Endothelial cell of hepatic sinusoid (primary cell): ENCODE measurements at regions not wholly inside any gene's neighbourhood (a gene's known extent, or its start where the extent isn't known, plus 50 kb on each side); places are given as distances from the start of the nearest gene placed in this dataset.
"Not testable (repeated sequence)": the region's sequence is repeated elsewhere in the genome, so short reads cannot be mapped to it uniquely, and the experiment has no call there.

Experiments used
- in situ Hi-C: cut with HindIII; loops from 2 replicates; pipeline ENCODE4 v1.10.0; 2017; ENCODE audit warnings: low sequenced_read_pairs

DNA sequence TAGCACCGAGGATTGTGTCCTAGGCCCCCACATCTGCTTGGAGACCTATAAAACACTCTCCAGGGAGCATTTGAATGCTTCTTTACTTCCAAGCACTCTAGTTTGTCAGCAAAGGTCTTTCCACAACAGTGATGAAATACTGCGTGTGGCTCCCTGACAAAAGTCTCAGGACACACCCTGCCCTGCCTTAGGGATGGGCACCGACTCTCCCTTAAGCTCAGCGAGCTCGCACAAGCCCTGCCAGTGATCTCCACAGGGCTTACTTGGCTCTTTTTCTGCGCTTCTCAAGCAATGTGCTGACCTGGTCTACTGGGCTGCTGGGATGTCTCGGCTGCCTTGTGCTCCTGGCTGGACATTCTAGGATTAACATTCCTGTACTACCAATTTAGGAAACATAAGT is 84.3 kb upstream of the MPP7 start:
- in situ Hi-C loops = no loop called here

- in situ Hi-C loops = loop anchor here (5.0 kb wide), 1 partner anchor 139 kb away; no protein-coding TSS in a partner anchor
These were observed 88.4 kb upstream of the MPP7 start for GRCh38 chr10:28391283-28391682.

- in situ Hi-C loops = loop anchor here (5.0 kb wide), 1 partner anchor 142 kb away; no protein-coding TSS in a partner anchor
These were observed 91.2 kb upstream of the MPP7 start for GRCh38 chr10:28393956-28394568.

- in situ Hi-C loops = no loop called here
These were observed 93.5 kb upstream of the MPP7 start for GRCh38 chr10:28396331-28396730.

- in situ Hi-C loops = no loop called here
These were observed 94.4 kb upstream of the MPP7 start for GRCh38 chr10:28397229-28397628.

DNA sequence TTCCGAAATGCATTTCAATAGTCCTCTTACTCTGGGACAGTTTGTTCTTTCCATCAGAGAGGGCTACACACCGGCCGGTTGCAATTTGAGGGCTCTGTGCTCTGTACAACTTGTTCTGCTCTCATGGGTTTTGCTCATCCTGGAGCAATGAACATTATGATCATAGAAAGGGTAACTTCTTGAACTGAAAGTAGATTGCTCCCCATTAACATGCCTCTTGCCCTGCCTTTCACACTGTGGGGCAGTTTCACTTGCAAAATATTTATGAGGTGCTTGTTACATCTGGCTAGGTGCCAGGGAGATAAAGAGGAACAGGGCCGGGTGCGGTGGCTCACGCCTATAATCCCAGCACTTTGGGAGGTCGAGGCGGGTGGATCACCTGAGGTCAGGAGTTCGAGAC is 97.3 kb upstream of the MPP7 start:
- in situ Hi-C loops = no loop called here

GRCh38 chr10:28400681-28401080 is 97.8 kb upstream of the MPP7 start:
- in situ Hi-C loops = no loop called here

DNA sequence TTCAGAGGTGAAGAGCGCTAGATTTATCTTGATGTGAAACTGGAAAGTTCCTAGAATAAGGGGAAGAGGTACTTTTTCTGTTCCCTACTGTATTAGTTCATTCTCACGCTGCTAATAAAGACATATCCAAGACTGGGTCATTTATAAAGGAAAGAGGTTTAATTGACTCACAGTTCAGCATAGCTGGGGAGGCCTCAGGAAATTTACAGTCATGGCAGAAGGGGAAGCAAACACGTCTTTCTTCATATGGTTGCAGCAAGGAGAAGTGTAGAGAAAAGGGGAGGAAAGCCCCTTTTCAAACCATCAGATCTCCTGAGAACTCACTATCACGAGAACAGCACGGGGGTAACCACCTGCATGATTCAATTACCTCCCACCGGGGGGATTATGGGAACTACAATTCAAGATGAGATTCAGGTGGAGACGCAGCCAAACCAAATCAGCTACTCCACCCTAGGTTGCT is 99.8 kb upstream of the MPP7 start:
- in situ Hi-C loops = not testable (repeated sequence)

DNA sequence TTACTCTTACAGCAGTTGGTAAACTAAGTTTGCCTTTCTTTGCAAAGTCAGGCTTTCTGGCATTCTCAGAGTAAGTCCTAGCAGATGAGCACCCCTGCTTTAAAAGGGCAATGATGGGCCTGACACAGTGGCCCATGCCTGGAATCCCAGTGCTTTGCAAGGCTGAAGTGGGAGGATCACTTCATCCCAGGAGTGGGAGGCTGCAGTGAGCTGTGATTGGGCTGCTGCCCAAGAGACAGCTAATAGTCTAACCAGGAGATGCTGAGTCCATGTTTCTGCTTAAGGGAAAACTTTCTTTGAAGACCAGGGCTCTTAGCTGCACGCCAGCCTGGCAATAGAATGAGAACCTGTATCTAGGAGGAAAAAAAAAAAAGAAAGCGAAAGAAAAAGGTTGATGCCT is 100.2 kb upstream of the MPP7 start:
- in situ Hi-C loops = no loop called here

- in situ Hi-C loops = no loop called here
These were observed 105.4 kb upstream of the MPP7 start for GRCh38 chr10:28408237-28408777.

DNA sequence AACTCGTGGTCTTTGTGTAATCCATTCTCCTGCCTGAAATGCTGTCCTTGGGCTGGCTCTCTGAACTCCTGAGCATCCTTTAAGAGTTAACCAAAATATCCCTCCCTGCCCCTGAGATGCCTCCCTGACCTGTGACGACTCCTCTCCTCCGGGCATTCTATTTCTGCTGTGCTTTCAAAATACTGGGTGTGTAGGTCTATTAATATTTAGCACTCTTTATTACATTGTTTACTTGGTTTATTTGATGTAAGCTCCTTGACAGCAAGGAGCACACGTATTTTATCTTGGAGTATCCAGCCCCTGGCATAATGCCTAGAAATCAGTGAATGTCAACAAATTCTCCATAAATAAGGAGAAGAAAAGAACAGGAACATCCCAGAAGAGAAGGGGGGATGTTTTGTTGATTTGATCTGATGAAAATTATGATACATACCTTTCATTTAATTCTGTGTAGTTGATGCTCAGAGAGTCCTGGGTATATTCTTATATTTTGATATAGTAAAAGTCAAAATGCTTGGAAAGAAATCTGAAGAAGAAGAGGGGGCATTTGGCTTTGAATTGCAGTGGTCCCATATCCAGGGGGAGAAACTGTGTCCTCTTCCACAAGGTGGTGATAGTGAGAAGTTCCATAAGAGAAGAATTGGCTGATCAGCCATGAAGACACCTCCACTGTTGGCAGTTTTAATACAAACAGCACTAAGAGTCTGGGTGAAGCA is 107.7 kb upstream of the MPP7 start:
- in situ Hi-C loops = no loop called here

DNA sequence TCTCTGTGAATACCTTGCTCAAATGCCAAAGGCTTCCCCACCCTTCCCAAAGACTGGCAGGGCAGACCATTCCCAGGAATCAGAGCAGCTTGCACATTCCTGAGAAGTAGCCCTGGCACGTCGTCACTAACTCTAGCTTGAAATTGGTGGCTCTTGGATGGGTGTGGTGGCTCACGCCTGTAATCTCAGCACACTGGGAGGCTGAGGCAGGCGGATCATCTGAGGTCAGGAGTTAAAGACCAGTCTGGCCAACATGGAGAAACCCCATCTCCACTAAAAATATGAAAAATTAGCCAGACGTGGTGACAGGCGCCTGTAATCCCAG is 108.2 kb upstream of the MPP7 start:
- in situ Hi-C loops = no loop called here

DNA sequence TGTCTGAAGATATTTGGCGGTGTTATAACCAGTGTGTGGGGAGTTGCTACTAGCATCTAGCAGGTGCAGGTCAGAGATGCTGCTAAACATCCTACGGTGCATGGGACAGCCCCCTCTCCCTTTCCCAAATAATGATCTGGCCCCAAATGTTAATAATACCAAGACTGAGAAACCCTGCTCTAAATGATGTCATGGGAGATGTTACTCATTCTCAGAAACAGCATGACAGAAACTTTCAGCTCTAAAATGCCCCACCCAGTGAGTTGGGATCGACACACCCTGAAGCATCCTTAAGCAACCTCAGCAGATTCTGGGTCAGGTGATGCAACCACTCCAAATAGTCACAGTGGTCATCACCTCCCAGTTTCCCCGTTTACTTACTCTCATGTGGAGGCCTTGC is 108.8 kb upstream of the MPP7 start:
- in situ Hi-C loops = no loop called here

- in situ Hi-C loops = no loop called here
These were observed 114.8 kb upstream of the WAC start for GRCh38 chr10:28418069-28418468.

DNA sequence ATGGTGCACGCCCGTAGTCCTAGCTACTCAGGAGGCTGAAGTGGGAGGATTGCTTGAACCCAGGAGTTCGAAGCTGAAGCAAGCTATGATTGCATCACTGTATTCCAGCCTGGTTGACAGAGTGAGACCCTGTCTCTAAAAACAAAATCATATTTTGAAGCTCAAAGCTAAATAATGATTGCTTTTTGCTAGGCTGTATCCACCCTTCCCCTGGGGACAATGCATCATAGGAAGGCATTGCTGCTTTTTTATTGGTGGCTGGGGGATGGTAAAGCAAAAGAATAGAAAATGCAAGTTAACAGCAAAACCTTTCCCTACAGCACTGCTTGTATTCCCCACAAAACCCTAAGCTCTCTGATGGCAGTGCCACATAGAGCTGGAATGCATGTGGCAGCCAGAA is 107.5 kb upstream of the WAC start:
- in situ Hi-C loops = no loop called here

DNA sequence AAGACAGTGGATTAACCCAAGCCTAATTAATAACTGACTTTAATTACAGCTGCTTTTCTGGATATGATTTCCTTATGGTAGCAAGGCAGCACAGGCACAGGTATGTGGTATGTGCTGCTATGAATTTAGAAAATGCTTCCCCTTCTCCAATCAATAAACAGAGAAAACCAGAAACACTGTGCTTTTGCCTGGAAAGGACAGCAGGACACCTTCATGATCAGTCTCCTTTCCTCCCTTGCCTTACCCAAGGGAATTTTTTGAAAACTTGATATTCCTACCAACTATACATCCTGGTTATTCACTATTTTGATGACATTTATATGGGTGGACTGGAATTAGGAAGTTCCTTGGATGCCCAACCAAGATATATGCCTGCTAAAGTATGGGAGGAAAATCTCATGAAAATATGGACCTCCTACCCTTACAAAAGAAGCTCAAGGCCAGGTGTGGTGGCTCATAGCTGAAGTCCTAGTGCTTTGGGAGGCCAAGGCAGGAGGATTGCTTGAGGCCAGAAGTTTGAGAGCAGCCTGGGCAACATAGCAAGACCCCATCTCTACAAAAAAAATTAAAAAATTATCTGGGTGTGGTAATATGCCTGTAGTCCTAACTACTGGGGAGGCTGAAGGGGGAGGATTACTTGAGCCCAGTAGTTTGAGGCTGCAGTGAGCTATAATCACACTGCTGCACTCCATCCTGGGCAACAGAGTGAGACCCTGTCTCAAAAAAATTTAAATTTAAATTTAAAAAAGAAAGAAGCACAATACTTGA is 106.3 kb upstream of the WAC start:
- in situ Hi-C loops = no loop called here

DNA sequence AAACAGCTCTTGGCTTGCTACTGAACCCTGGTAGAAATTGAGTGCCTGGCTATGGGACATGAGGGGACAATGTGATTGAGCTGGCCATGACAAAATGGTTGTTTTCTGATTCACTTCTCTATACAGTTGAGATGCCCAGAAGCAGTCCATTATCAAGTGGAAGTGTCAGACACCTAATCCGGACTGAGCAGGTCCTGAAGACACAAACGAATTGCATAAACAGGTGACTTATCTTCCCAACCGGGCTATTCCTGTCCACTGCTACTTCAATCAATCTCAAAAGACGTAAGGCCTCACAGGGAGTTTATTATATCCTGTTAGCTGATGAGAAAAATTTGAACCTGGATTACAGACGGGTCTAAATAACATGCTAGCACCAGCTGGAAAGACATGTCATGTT is 105.5 kb upstream of the WAC start:
- in situ Hi-C loops = no loop called here

- in situ Hi-C loops = no loop called here
These were observed 103.9 kb upstream of the WAC start for GRCh38 chr10:28429045-28429444.

- in situ Hi-C loops = no loop called here
These were observed 103.2 kb upstream of the WAC start for GRCh38 chr10:28429573-28430216.

DNA sequence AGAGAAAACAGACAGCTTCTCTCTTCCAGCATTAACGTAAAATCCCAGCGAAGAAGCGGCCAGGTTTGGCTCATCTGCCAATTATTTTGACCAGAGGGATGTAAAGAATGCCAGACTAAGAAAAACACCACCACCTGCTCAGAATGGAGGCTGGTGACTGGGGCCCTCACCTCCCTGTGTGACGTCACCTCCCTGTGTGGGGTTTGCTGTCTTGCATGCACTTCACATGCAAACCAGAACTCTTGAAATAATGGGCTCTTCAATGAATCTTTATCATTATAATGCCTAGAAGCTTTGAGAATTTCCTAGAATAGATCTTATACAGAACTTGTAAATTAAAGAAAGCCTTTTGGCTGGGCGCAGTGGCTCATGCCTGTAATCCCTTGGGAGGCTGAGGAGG is 101.8 kb upstream of the WAC start:
- in situ Hi-C loops = no loop called here

GRCh38 chr10:28432210-28432676 is 100.7 kb upstream of the WAC start:
- in situ Hi-C loops = no loop called here
